K562 (cell line): ENCODE measurements at regions not wholly inside any gene's neighbourhood (a gene's known extent, or its start where the extent isn't known, plus 50 kb on each side); places are given as distances from the start of the nearest gene placed in this dataset.

Experiments
- AFF4 ChIP-seq: sonication (generic); formaldehyde crosslinking; IDR thresholded peaks from 2 replicates; pipeline ENCODE4 v1.8.0; 2023; ENCODE audit warnings: mild to moderate bottlenecking, missing genetic modification reagents
- C11orf30 ChIP-seq: fragments of 450-650 bp; IDR thresholded peaks from 2 replicates; pipeline ENCODE4 v1.6.1; 2016; ENCODE audit warnings: low read depth, mild to moderate bottlenecking
- CBFA2T3 ChIP-seq: fragments of 450-650 bp; IDR thresholded peaks from 2 replicates; pipeline ENCODE4 v1.6.1; 2017
- KAT2B ChIP-seq: IDR thresholded peaks from one replicate; pipeline ENCODE4 v1.6.1; 2012; ENCODE audit warnings: low read depth, mild to moderate bottlenecking, control low read depth, inconsistent platforms, low read length, moderate library complexity
- POLR2H ChIP-seq: IDR thresholded peaks from 2 replicates; pipeline ENCODE4 v1.6.1; 2016; ENCODE audit warnings: missing genetic modification characterization, low read depth, mild to moderate bottlenecking, control low read depth, missing compliant biosample characterization, moderate library complexity
- SIN3B ChIP-seq: fragments of 450-650 bp; IDR thresholded peaks from 2 replicates; pipeline ENCODE4 v1.6.1; 2017; ENCODE audit warnings: low read depth, mild to moderate bottlenecking, moderate library complexity
- SPI1 ChIP-seq: IDR thresholded peaks from 2 replicates; pipeline ENCODE4 v1.6.1; 2011; ENCODE audit warnings: low read depth, low read length, control low read depth, borderline replicate concordance
- TAF1 ChIP-seq: IDR thresholded peaks from 2 replicates; pipeline ENCODE4 v1.6.1; 2011; ENCODE audit warnings: mild to moderate bottlenecking, low read length, moderate library complexity; ENCODE audit not compliant: insufficient read depth, control insufficient read depth, severe bottlenecking; ENCODE audit errors: extremely low read depth
- TGIF2 ChIP-seq: sonication (generic); formaldehyde crosslinking; IDR thresholded peaks from 2 replicates; pipeline ENCODE4 v1.8.1; 2022; ENCODE audit warnings: mild to moderate bottlenecking, missing genetic modification reagents, moderate library complexity
- ZFP91 ChIP-seq: sonication (generic); formaldehyde crosslinking; IDR thresholded peaks from 2 replicates; pipeline ENCODE4 v1.8.0; 2022; ENCODE audit warnings: mild to moderate bottlenecking, missing genetic modification reagents
- ZNF717 ChIP-seq: fragments of 250-450 bp; sonication (Bioruptor Pico); IDR thresholded peaks from 2 replicates; pipeline ENCODE4 v1.5.0; 2021
- TF ChIP-seq, protein P1 (sequence below): fragments of 250-450 bp; sonication (Bioruptor Pico); IDR thresholded peaks from 2 replicates; pipeline ENCODE4 v1.5.0; 2021; ENCODE audit warnings: mild to moderate bottlenecking, moderate library complexity
- TF ChIP-seq, protein P2 (sequence below): sonication (generic); formaldehyde crosslinking; IDR thresholded peaks from 2 replicates; pipeline ENCODE4 v1.8.0; 2022; ENCODE audit warnings: mild to moderate bottlenecking, missing genetic modification reagents

DNA sequence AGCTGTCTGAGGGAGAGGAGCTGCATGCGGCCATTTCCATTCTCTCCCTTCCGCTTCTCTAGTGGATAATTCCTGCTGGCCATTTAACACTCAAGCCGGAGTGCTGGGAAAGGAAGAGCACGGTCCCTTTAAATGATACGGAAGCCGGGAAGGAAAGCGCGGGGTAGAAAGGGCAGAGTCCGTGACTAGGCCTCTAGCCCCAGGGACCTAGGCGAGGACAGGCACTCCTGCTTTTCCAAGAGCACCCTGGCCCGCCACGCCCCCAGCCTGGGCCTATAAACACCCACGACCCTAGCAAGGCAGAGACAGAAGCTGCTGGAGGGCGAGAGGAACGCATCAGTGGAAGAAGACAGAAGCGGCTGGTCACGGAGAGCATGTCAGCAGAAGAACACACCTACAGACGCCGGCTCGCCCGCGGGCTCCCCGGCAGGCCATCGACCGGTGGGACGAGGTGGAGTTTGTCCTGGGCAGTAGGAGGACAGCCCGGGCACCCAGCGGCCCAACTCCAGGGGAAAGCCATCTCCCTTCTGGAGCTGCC, 1206.6 kb upstream of the TMEM132C start (continued):
- TF ChIP-seq, protein P1, sequence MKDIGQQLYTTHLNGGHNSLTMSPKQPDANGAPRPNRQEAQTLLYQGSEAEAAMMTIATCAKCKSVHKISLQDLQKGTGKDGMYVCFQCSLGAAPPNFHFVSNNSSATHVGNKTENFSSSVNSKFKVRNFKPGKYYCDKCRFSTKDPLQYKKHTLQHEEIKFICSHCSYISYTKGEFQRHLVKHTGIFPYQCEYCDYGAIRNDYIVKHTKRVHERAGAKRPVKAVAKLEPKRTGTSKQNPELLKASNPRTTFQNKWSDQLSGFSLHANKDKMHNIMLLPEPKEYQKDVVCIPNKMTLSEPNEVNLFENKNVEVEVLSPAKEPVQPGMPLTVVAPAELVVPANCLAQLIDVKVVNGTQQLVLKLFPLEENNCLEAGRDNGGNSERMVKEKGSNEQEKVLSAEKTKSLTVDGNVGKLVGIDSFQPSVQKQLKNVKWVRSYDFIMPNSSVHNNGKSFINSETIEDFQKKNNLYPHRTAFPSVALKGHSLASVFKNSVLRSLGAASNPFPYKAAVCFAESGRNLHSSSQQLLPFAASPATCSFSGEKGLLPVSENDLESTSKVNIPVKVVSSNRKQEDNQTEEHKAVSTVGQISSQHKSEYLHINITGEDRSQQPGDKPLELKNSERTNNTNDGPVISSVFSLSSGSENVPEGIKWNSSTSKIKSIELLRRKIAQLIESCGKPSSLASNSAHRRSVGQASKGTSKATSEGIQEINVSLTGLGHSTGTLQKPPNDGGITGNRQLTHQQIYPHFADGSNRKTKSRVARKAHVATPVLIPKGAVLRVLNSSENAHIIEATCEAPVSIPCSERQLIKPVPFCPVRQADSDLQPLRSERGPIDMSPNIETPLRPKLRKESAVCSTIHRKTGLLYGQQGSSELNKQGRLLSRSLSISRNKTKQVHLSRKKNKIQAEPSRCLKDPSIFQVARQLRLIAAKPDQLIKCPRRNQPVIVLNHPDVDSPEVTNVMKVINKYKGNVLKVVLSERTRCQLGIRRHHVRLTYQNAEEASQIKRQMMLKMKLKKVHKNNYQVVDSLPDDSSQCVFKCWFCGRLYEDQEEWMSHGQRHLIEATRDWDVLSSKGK (CRISPR knock-in tag): no peak
- TF ChIP-seq ZNF717 (CRISPR knock-in tag): no peak
- TF ChIP-seq ZFP91: peak; percentile 96
- TF ChIP-seq, protein P2, sequence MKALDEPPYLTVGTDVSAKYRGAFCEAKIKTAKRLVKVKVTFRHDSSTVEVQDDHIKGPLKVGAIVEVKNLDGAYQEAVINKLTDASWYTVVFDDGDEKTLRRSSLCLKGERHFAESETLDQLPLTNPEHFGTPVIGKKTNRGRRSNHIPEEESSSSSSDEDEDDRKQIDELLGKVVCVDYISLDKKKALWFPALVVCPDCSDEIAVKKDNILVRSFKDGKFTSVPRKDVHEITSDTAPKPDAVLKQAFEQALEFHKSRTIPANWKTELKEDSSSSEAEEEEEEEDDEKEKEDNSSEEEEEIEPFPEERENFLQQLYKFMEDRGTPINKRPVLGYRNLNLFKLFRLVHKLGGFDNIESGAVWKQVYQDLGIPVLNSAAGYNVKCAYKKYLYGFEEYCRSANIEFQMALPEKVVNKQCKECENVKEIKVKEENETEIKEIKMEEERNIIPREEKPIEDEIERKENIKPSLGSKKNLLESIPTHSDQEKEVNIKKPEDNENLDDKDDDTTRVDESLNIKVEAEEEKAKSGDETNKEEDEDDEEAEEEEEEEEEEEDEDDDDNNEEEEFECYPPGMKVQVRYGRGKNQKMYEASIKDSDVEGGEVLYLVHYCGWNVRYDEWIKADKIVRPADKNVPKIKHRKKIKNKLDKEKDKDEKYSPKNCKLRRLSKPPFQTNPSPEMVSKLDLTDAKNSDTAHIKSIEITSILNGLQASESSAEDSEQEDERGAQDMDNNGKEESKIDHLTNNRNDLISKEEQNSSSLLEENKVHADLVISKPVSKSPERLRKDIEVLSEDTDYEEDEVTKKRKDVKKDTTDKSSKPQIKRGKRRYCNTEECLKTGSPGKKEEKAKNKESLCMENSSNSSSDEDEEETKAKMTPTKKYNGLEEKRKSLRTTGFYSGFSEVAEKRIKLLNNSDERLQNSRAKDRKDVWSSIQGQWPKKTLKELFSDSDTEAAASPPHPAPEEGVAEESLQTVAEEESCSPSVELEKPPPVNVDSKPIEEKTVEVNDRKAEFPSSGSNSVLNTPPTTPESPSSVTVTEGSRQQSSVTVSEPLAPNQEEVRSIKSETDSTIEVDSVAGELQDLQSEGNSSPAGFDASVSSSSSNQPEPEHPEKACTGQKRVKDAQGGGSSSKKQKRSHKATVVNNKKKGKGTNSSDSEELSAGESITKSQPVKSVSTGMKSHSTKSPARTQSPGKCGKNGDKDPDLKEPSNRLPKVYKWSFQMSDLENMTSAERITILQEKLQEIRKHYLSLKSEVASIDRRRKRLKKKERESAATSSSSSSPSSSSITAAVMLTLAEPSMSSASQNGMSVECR (CRISPR knock-in tag): no peak; the same call in 1 of the 2 replicates
- TF ChIP-seq TGIF2 (CRISPR knock-in tag): no peak
- TF ChIP-seq AFF4: peak; percentile 45; the same call in 1 of the 2 replicates
- no peak for TF ChIP-seq CBFA2T3
- TF ChIP-seq SPI1: peak; percentile 10; the same call in 1 of the 2 replicates
- TF ChIP-seq C11orf30: peak; percentile 3; the same call in 1 of the 2 replicates
- peak; percentile 83 for TF ChIP-seq TAF1
- TF ChIP-seq POLR2H (tag): peak; percentile 86
- no peak for TF ChIP-seq SIN3B
- no peak for TF ChIP-seq KAT2B
